CD14-positive monocyte (primary cell): ENCODE measurements at regions not wholly inside any gene's neighbourhood (a gene's known extent, or its start where the extent isn't known, plus 50 kb on each side); places are given as distances from the start of the nearest gene placed in this dataset.

ENCODE experiments used
- DNase-seq, 3 donors: peaks; one replicate each; pipeline ENCODE4 v3.0.0-alpha.2; 2011 to 2022
- H2AFZ ChIP-seq: 2 replicates; pipeline ENCODE4 v1.6.0; 2012; ENCODE audit warnings: mild to moderate bottlenecking, low read depth, low read length, inconsistent platforms; ENCODE audit not compliant: insufficient read depth, poor library complexity, severe bottlenecking
- H3K27ac ChIP-seq, 2 donors: 1 replicate in 1 of 2; 2 replicates in 1 of 2; pipeline ENCODE4 v1.5.1; 2012 to 2013; ENCODE audit warnings: low read length in 2 of 2, control low read depth in 1 of 2, inconsistent platforms in 1 of 2, low read depth in 1 of 2, mild to moderate bottlenecking in 1 of 2
- H3K27me3 ChIP-seq, 2 donors: one replicate each; pipeline versions ENCODE4 v1.6.0 to v1.6.1; 2011 to 2013; ENCODE audit warnings: low read length in 2 of 2; ENCODE audit not compliant: control insufficient read depth in 2 of 2, insufficient read depth in 2 of 2
- H3K36me3 ChIP-seq, 2 donors: replicated peaks in 1 of 2; 1 replicate in 1 of 2; 2 replicates in 1 of 2; pipeline versions ENCODE4 v1.5.1 to v1.6.1; 2012 to 2013; ENCODE audit warnings: low read length in 2 of 2, control low read depth in 1 of 2, inconsistent platforms in 1 of 2, mild to moderate bottlenecking in 1 of 2; ENCODE audit not compliant: insufficient read depth in 2 of 2, control insufficient read depth in 1 of 2
- H3K4me1 ChIP-seq, 2 donors: 1 replicate in 1 of 2; 2 replicates in 1 of 2; pipeline versions ENCODE4 v1.5.1 to v1.6.1; 2012 to 2013; ENCODE audit warnings: low read length in 2 of 2, control low read depth in 1 of 2, inconsistent platforms in 1 of 2, mild to moderate bottlenecking in 1 of 2, moderate library complexity in 1 of 2; ENCODE audit not compliant: insufficient read depth in 2 of 2, control insufficient read depth in 1 of 2
- H3K4me2 ChIP-seq: replicated peaks from 2 replicates; pipeline ENCODE3; 2012; ENCODE audit warnings: low read length, moderate library complexity, mild to moderate bottlenecking; ENCODE audit not compliant: poor library complexity, severe bottlenecking; ENCODE audit errors: extremely low read depth
- H3K4me3 ChIP-seq, 3 experiments: fragments of 200-600 bp in 1 of 3; sonication (generic) in 1 of 3; replicated peaks in 1 of 3; 1 replicate in 2 of 3; 2 replicates in 1 of 3; pipeline ENCODE4 v1.5.1; 2011 to 2013; ENCODE audit warnings: low read length in 3 of 3, mild to moderate bottlenecking in 3 of 3, control low read depth in 2 of 3, low read depth in 2 of 3, inconsistent platforms in 1 of 3, moderate library complexity in 1 of 3
- H3K79me2 ChIP-seq: 2 replicates; pipeline ENCODE4 v1.6.0; 2012; ENCODE audit warnings: mild to moderate bottlenecking, control low read depth, inconsistent platforms, low read length, moderate library complexity; ENCODE audit not compliant: insufficient read depth
- H3K9ac ChIP-seq: 2 replicates; pipeline ENCODE4 v1.6.0; 2017; ENCODE audit warnings: low read length, mild to moderate bottlenecking; ENCODE audit not compliant: insufficient read depth, poor library complexity, severe bottlenecking
- H3K9me3 ChIP-seq, 2 donors: replicated peaks in 1 of 2; 1 replicate in 1 of 2; 2 replicates in 1 of 2; pipeline versions ENCODE4 v1.5.1 to v1.6.1; 2012 to 2013; ENCODE audit warnings: low read length in 2 of 2, control low read depth in 1 of 2; ENCODE audit not compliant: control insufficient read depth in 1 of 2, insufficient read depth in 1 of 2
- H4K20me1 ChIP-seq: 2 replicates; pipeline ENCODE4 v1.6.0; 2012; ENCODE audit warnings: mild to moderate bottlenecking, low read length, control low read depth, moderate library complexity; ENCODE audit not compliant: insufficient read depth
- H3K27ac Mint-ChIP-seq, 7 donors: one replicate each; pipeline ENCODE4 v1.8.0; 2020; ENCODE audit warnings: mild to moderate bottlenecking in 7 of 7, mixed read lengths in 7 of 7, moderate library complexity in 6 of 7, inconsistent platforms in 2 of 7
- H3K27me3 Mint-ChIP-seq, 3 donors: one replicate each; pipeline ENCODE4 v1.8.0; 2021 to 2022; ENCODE audit warnings: low read depth in 3 of 3, mild to moderate bottlenecking in 3 of 3, mixed read lengths in 3 of 3, moderate library complexity in 3 of 3, inconsistent platforms in 1 of 3
- H3K36me3 Mint-ChIP-seq, 2 donors: one replicate each; pipeline ENCODE4 v1.8.0; 2020; ENCODE audit warnings: mixed read lengths in 2 of 2, inconsistent platforms in 1 of 2, mild to moderate bottlenecking in 1 of 2
- H3K4me1 Mint-ChIP-seq: one replicate; pipeline ENCODE4 v1.8.0; 2020; ENCODE audit warnings: mild to moderate bottlenecking, mixed read lengths
- H3K4me3 Mint-ChIP-seq, 2 donors: one replicate each; pipeline ENCODE4 v1.8.0; 2020; ENCODE audit warnings: mild to moderate bottlenecking in 2 of 2, mixed read lengths in 2 of 2, moderate library complexity in 1 of 2
- H3K9me3 Mint-ChIP-seq, 7 donors: one replicate each; pipeline ENCODE4 v1.8.0; 2020 to 2022; ENCODE audit warnings: mixed read lengths in 7 of 7, mild to moderate bottlenecking in 6 of 7, moderate library complexity in 6 of 7, inconsistent platforms in 2 of 7
- WGBS: methylation state at CpG from one replicate; pipeline ENCODE4 v1.1.5; 2013; ENCODE audit warnings: missing lambda C conversion rate; ENCODE audit not compliant: insufficient coverage; 5-methylcytosine and 5-hydroxymethylcytosine counted together
- intact Hi-C, 2 donors: fragments of 100-400 bp; cut with micrococcal nuclease; formaldehyde crosslinking; loops; one replicate each; pipeline versions ENCODE4 v1.15.0 to v1.15.1; 2023
- TF ChIP-seq, protein P1 (sequence below): fragments of 200-600 bp; IDR thresholded peaks from one replicate; pipeline ENCODE4 v1.8.0; 2022; ENCODE audit warnings: antibody characterized with exemption, mild to moderate bottlenecking

DNA sequence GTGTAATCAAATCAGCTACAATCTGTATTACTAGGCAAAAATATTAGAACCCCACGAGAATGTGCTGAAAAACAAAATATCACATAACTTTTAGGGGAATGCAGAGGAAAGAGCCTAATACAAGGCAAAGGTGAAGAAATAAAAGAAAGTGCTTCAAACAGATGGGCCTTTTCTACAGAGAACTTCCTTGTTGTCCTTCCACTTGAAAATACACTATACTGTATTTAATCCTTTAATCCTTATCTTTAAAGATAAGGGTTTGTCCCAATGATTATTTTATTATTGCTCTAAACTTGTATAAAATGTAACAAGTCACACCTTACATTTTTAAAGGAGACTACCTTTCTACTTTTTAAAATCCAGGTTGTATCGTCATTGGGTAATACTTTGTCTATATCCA lies 296.5 kb downstream of the NDFIP2 start:
- no peak overlapping the region for H2AFZ ChIP-seq
- no peak overlapping the region for H3K4me3 Mint-ChIP-seq
- H3K9me3 ChIP-seq = no peaks in the 10 kb centered on the region
- no CpG with 5 or more reads among the region's 2 CpGs for WGBS
- peaks cover 0 to 2% (median 0%) of the 10 kb centered on the region in 3 donors for H3K27me3 Mint-ChIP-seq
- no peak overlapping the region for H3K4me3 ChIP-seq
- no peak overlapping the region for H3K27ac ChIP-seq
- H3K4me2 ChIP-seq = no peak overlapping the region
- no peaks in the 10 kb centered on the region for H3K79me2 ChIP-seq
- H3K4me1 ChIP-seq = peaks cover 14 to 16% of the 10 kb centered on the region in 2 donors
- H4K20me1 ChIP-seq = no peaks in the 10 kb centered on the region
- H3K36me3 ChIP-seq = no peaks in the 10 kb centered on the region
- H3K27ac Mint-ChIP-seq = no peak overlapping the region
- intact Hi-C loops = loop anchor here in 1 of 2 donors (10.0 kb wide), 1 partner anchor 567 kb away; the partner anchor contains the start of gene SPRY2
- peaks cover 0 to 2% (median 0%) of the 10 kb centered on the region in 7 donors for H3K9me3 Mint-ChIP-seq
- TF ChIP-seq, protein P1, sequence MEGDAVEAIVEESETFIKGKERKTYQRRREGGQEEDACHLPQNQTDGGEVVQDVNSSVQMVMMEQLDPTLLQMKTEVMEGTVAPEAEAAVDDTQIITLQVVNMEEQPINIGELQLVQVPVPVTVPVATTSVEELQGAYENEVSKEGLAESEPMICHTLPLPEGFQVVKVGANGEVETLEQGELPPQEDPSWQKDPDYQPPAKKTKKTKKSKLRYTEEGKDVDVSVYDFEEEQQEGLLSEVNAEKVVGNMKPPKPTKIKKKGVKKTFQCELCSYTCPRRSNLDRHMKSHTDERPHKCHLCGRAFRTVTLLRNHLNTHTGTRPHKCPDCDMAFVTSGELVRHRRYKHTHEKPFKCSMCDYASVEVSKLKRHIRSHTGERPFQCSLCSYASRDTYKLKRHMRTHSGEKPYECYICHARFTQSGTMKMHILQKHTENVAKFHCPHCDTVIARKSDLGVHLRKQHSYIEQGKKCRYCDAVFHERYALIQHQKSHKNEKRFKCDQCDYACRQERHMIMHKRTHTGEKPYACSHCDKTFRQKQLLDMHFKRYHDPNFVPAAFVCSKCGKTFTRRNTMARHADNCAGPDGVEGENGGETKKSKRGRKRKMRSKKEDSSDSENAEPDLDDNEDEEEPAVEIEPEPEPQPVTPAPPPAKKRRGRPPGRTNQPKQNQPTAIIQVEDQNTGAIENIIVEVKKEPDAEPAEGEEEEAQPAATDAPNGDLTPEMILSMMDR = no peak
- H3K27me3 ChIP-seq = no peaks in the 10 kb centered on the region
- no peak for DNase-seq
- H3K9ac ChIP-seq = no peak overlapping the region
- no peaks in the 10 kb centered on the region for H3K36me3 Mint-ChIP-seq
- peaks cover 22% of the 10 kb centered on the region for H3K4me1 Mint-ChIP-seq

DNA sequence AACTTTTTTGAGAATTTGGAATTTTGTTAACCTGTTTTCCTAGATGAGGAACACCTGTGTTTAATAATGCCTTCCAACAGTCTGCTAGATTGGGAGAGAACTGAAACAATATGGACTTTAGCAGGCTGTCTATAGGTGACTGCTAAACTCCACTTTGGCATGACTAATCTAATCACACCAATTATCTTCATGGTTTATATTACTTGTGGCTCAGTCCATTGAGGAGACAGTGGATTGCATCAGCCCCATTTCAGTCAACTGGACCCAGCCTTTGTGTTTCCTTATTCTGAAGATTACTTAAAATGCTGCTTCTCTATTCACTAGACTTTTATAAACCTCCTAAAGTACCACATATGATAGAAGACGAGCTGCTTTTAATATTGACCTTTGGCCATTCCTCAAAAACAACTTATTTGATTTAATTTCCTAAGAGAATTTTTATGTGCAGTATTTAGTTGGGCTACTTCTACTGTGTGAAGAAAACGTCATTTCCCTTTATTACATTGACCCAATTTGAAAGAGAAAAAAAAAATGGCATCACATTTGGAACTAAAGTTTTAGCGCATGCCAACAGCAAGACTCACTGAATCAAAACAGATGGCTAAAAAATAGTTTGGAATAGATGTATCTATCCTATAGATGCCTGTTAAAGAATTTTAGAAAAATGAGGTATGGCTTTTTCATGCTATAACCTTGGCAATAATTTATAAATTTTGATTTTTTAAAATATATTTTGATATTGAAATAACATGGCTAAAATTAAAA lies 295.8 kb downstream of the NDFIP2 start:
- H3K9me3 ChIP-seq = peaks cover 0 to 3% of the 10 kb centered on the region in 2 donors
- no peak overlapping the region for H2AFZ ChIP-seq
- Mint-ChIP-seq H3K27ac (no peak overlapping the region), H3K4me1 (peaks cover 22% of the 10 kb centered on the region), H3K36me3 (no peaks in the 10 kb centered on the region), H3K27me3 (peaks cover 0 to 2% (median 0%) of the 10 kb centered on the region in 3 donors), H3K9me3 (peaks cover 0 to 4% (median under 1%) of the 10 kb centered on the region in 7 donors), H3K4me3 (no peak overlapping the region)
- no peaks in the 10 kb centered on the region for H3K36me3 ChIP-seq
- DNase-seq = peak; percentile 18 to 24 (median 21)
- H3K4me2 ChIP-seq = no peak overlapping the region
- intact Hi-C loops = loop anchor here in 1 of 2 donors (10.0 kb wide), 1 partner anchor 568 kb away; the partner anchor contains the start of gene SPRY2
- no peaks in the 10 kb centered on the region for H3K27me3 ChIP-seq
- no CpG with 5 or more reads among the region's 3 CpGs for WGBS
- no peaks in the 10 kb centered on the region for H3K79me2 ChIP-seq
- H3K4me1 ChIP-seq = peaks cover 14 to 16% of the 10 kb centered on the region in 2 donors
- H3K27ac ChIP-seq = no peak overlapping the region
- no peaks in the 10 kb centered on the region for H4K20me1 ChIP-seq
- TF ChIP-seq, protein P1 = no peak
- H3K4me3 ChIP-seq = no peak overlapping the region
- no peak overlapping the region for H3K9ac ChIP-seq
